ENCODE measurements at regions not wholly inside any gene's neighbourhood (a gene's known extent, or its start where the extent isn't known, plus 50 kb on each side); places are given as distances from the start of the nearest gene placed in this dataset.

DNA sequence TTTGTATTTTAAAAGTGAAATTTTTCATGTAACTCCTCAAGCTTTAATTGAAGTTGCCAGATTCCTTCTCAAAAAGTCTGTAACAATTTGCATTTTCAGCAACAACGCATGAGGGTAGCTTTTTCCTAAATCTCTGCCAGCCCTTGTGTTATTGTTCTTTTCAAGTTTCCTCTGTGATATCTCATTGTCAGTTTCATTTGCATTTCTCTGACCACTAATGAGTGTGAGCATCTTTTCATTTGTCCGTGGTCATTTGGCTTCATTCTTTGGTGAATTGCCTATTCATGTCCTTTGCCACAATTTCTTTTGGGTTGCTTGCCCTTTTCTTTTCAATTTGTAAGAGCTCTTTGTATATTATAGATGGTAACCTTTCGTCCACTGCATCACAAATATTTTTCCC lies 68.0 kb upstream of the NKD1 start:
- no peaks in the 10 kb centered on the region for H3K4me1 ChIP-seq (ENCODE audit: control insufficient read depth, insufficient read depth, low read length)
- intact Hi-C loops (cut with DNase I) = no loop called here
- no peak overlapping the region for H3K4me3 ChIP-seq (ENCODE audit: low read length)
- no peaks in the 10 kb centered on the region for H3K27me3 ChIP-seq (ENCODE audit: control insufficient read depth, insufficient read depth)
- H3K9me3 ChIP-seq (ENCODE audit: control insufficient read depth, low read length) = peaks cover 3% of the 10 kb centered on the region
- H3K27ac ChIP-seq (ENCODE audit: low read length) = no peak overlapping the region
- ATAC-seq (no peak), DNase-seq (no peak)
- WGBS = 63% methylated on average over 3 of the region's 3 CpGs

DNA sequence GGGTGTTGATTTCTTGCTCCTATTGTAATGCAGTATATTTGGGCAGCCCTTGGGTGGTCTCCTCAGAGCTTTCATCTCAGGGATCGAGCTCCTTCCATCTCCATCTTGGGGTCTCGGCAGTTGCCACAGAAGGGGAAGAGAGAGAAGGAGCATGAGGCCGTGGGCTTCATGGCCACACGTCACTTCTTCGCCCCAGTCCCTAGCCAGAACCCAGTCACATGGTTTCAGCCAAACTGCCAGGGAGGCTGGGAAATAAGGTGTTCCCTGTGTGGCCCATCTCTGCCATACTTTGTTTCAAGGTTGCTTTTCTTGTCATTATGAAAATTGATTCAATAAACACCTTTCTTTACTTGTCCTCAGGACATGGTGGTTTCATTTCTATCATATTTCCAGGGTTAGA lies 68.4 kb upstream of the NKD1 start:
- intact Hi-C loops (cut with DNase I) = no loop called here
- no peak for DNase-seq
- H3K4me3 ChIP-seq (ENCODE audit: low read length) = no peak overlapping the region
- WGBS = 80% methylated on average over 5 of the region's 5 CpGs
- no peaks in the 10 kb centered on the region for H3K27me3 ChIP-seq (ENCODE audit: control insufficient read depth, insufficient read depth)
- peaks cover 3% of the 10 kb centered on the region for H3K9me3 ChIP-seq (ENCODE audit: control insufficient read depth, low read length)
- H3K27ac ChIP-seq (ENCODE audit: low read length) = no peak overlapping the region
- ATAC-seq = no peak
- H3K4me1 ChIP-seq (ENCODE audit: control insufficient read depth, insufficient read depth, low read length) = no peaks in the 10 kb centered on the region

DNA sequence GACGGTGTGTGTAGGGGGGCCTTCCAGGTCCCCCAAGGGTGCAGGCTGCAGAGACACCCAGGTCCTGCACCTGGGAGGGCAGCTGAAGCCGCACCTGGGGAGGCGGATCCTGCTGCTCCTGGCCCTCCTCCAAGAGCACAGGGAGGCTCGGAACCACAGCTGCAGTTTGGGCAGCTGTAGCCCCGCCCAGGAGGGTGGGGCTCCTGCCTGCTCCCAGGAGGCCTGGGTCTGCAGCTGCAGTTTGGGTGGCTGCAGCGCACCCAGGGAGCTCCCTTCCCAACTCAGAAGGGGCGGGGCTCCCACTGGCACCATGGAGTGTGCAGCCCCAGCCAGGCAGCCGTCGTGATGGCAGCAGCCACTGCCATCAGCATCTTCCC lies 69.4 kb upstream of the NKD1 start:
- H3K4me3 ChIP-seq (ENCODE audit: low read length) = no peak overlapping the region
- DNase-seq = no peak
- intact Hi-C loops (cut with DNase I) = no loop called here
- no peak overlapping the region for H3K27ac ChIP-seq (ENCODE audit: low read length)
- ATAC-seq = no peak
- no peaks in the 10 kb centered on the region for H3K27me3 ChIP-seq (ENCODE audit: control insufficient read depth, insufficient read depth)
- peaks cover 3% of the 10 kb centered on the region for H3K9me3 ChIP-seq (ENCODE audit: control insufficient read depth, low read length)
- WGBS = 67% methylated on average over 9 of the region's 9 CpGs
- no peaks in the 10 kb centered on the region for H3K4me1 ChIP-seq (ENCODE audit: control insufficient read depth, insufficient read depth, low read length)

DNA sequence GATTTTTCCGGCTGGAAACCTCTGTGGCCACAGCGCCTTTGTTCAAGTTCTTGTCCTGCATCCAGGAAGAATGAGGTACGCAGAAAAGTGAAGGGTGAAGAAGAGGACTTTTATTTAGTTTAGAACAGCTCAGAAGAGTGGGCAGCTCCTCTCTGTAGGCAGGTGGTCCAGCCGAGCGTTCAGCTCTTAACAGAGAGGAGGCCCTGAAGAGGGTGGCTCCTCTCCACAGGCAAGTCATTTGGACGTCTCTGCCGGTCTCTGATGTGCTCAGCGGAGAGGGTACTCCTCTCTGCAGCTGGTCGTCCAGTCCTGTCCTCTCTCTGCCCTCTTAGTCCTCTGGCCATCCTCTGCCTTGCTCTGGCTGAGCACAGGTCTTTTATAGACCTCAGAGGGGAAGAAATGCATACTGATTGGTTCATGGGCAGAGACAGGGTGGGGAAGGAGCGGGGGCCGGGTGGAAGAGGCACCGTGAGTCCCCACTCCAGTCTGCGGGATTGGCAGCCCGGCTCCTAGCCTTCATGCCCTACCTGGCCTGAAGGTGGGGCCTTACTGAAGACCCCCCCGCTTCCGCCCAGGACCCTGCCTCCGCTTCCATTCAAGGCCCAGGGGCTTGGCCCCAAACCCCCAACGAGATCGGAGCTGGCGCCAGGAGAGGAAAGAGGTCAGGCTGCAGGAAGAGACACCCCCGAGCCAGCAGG lies 70.0 kb upstream of the NKD1 start:
- ATAC-seq (no peak), DNase-seq (no peak)
- Histone ChIP-seq H3K27me3 (ENCODE audit: control insufficient read depth, insufficient read depth) (no peaks in the 10 kb centered on the region), H3K4me3 (ENCODE audit: low read length) (no peak overlapping the region), H3K9me3 (ENCODE audit: control insufficient read depth, low read length) (peaks cover 3% of the 10 kb centered on the region), H3K4me1 (ENCODE audit: control insufficient read depth, insufficient read depth, low read length) (no peaks in the 10 kb centered on the region), H3K27ac (ENCODE audit: low read length) (no peak overlapping the region)
- intact Hi-C loops (cut with DNase I) = no loop called here
- WGBS = 70% methylated on average over 21 of the region's 21 CpGs

DNA sequence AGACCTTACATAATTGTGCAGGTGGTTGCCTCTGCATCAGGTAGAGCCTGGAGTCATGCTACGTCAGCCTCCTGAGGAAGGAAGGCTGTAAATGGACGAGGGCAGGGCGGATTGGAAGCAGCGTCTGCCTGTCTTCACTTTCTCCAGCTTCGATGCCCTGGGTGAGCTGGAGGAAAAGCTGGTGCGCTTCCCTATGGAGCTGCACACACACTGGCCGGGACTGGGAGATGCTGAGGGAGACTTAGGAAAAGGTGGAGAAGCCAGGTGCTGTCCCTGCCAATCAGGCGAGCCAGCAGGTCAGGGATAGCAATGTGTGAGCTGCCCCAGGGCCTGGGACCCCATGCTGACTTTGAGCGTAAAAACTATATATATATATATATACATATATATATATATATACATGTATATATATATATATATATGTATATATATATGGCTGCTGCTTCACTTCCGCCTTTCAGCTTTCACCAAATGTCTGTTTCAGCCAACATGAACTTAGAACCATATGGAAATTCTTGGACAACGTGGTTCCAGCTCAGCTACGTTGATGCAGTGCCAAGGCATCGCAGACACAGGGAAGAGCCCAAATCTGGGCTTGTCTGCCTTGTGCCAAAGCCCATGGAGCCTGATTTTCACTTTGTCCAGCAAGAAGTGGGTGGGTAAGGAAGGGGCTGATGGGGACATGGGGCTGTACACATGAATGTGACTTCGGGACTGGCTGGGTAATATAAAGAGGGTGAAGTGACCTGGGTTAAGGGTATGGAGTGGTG lies 71.5 kb upstream of the NKD1 start:
- no peak for DNase-seq
- no peak for ATAC-seq
- intact Hi-C loops (cut with DNase I) = no loop called here
- no peaks in the 10 kb centered on the region for H3K4me1 ChIP-seq (ENCODE audit: control insufficient read depth, insufficient read depth, low read length)
- no peaks in the 10 kb centered on the region for H3K9me3 ChIP-seq (ENCODE audit: control insufficient read depth, low read length)
- no peaks in the 10 kb centered on the region for H3K27me3 ChIP-seq (ENCODE audit: control insufficient read depth, insufficient read depth)
- no peak overlapping the region for H3K27ac ChIP-seq (ENCODE audit: low read length)
- WGBS = 78% methylated on average over 14 of the region's 14 CpGs
- no peak overlapping the region for H3K4me3 ChIP-seq (ENCODE audit: low read length)

DNA sequence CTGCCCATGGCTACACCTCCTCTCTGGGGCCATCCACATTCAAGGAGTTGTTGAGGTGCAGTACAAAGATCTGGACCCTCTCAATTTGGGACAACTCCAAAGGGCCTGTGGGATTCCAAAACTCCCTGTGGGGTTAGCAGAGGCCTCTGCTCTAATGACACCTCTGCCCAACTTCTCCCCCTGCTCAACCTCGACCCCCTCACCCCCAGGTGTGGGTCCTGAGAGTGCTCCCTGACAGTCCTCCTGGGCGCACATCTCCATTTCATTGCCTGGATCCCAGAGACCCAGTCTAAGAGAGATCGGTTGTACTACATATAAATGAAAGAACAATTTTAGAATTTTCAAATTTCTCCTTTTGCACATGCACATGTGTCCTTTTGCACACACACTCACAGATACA lies 73.0 kb upstream of the NKD1 start:
- H3K27me3 ChIP-seq (ENCODE audit: control insufficient read depth, insufficient read depth) = no peaks in the 10 kb centered on the region
- DNase-seq (no peak), ATAC-seq (no peak)
- 79% methylated on average over 3 of the region's 3 CpGs for WGBS
- intact Hi-C loops (cut with DNase I) = no loop called here
- H3K4me1 ChIP-seq (ENCODE audit: control insufficient read depth, insufficient read depth, low read length) = no peaks in the 10 kb centered on the region
- no peak overlapping the region for H3K27ac ChIP-seq (ENCODE audit: low read length)
- no peaks in the 10 kb centered on the region for H3K9me3 ChIP-seq (ENCODE audit: control insufficient read depth, low read length)
- no peak overlapping the region for H3K4me3 ChIP-seq (ENCODE audit: low read length)

DNA sequence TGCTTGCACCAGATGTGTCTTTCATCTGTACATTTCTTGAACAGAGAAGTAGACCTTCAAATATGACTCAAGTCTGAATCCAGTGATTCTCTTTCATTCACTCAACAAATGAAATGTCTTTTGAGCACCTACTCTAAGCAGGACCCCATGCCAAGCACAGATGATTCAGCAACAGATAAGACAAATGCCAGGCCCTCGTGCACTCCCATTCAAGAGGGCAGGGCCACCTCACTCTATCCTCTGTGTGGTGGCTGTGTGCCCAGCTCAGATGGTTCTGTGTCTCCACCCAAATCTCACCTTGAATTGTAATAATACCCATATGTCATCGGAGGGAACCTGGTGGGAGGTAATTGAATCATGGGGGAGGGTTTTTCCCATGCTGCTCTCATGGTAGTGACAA lies 74.1 kb upstream of the NKD1 start:
- Histone ChIP-seq H3K9me3 (ENCODE audit: control insufficient read depth, low read length) (no peaks in the 10 kb centered on the region), H3K27ac (ENCODE audit: low read length) (no peak overlapping the region), H3K4me1 (ENCODE audit: control insufficient read depth, insufficient read depth, low read length) (no peaks in the 10 kb centered on the region), H3K27me3 (ENCODE audit: control insufficient read depth, insufficient read depth) (no peaks in the 10 kb centered on the region), H3K4me3 (ENCODE audit: low read length) (no peak overlapping the region)
- ATAC-seq = no peak
- 59% methylated on average over 2 of the region's 2 CpGs for WGBS
- intact Hi-C loops (cut with DNase I) = no loop called here
- no peak for DNase-seq

DNA sequence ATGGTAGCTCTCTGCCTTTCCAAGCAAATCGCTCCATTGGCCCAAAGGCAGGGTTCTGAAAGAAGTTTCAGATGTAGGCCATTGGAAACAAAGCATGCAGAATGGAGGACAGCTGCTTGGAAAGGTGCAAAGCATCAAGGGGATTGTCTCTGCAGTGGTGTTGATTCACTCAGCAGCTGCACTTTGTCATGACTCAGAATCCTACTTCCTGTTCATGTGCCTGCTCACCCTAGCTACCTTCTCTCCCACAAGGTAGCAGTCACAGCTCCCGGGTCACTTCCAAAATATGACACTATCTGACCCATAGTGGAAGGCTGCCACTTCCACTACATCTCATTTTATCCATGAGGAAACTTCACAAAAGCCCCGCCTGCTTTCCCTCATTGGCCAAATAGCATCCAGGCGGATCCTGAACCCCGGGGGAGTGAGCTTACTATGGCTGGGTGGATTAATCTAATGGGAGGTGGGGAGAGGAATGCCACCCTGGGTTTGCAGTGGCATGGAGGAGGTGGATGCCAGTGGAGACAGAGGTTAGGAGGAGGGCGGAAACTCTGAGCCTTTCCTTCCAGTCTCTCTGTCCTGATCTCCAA lies 74.7 kb upstream of the NKD1 start:
- 70% methylated on average over 6 of the region's 6 CpGs for WGBS

DNA sequence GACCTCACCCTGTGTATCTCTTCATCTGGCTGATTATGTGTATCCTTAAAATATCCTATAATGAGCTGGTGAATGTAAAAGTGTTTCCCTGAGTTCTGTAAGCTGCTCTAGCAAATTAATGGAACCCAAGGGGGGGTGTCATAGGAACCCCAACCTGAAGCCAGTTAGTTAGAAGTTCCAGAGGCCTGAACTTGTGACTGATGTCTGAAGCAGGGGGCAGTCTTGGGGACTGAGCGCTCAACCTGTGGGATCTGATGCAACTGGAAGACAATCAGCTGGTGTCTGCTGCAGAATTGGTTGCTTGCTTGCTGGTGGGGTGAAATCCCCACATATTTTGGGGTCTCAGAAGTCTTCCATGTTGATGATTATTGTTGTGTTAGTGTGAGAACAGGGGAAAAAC lies 75.7 kb upstream of the NKD1 start:
- H3K27me3 ChIP-seq (ENCODE audit: control insufficient read depth, insufficient read depth) = no peaks in the 10 kb centered on the region
- H3K4me1 ChIP-seq (ENCODE audit: control insufficient read depth, insufficient read depth, low read length) = no peaks in the 10 kb centered on the region
- ATAC-seq (no peak), DNase-seq (no peak)
- H3K4me3 ChIP-seq (ENCODE audit: low read length) = no peak overlapping the region
- H3K9me3 ChIP-seq (ENCODE audit: control insufficient read depth, low read length) = no peaks in the 10 kb centered on the region
- no peak overlapping the region for H3K27ac ChIP-seq (ENCODE audit: low read length)
- intact Hi-C loops (cut with DNase I) = no loop called here
- 96% methylated on average over 1 of the region's 1 CpG for WGBS

More for the DNA sequence above, 74.7 kb upstream of the NKD1 start:
- no peaks in the 10 kb centered on the region for H3K27me3 ChIP-seq (ENCODE audit: control insufficient read depth, insufficient read depth)
- intact Hi-C loops (cut with DNase I) = no loop called here
- no peaks in the 10 kb centered on the region for H3K9me3 ChIP-seq (ENCODE audit: control insufficient read depth, low read length)
- DNase-seq (no peak), ATAC-seq (no peak)
- no peak overlapping the region for H3K4me3 ChIP-seq (ENCODE audit: low read length)
- no peak overlapping the region for H3K27ac ChIP-seq (ENCODE audit: low read length)
- H3K4me1 ChIP-seq (ENCODE audit: control insufficient read depth, insufficient read depth, low read length) = no peaks in the 10 kb centered on the region

DNA sequence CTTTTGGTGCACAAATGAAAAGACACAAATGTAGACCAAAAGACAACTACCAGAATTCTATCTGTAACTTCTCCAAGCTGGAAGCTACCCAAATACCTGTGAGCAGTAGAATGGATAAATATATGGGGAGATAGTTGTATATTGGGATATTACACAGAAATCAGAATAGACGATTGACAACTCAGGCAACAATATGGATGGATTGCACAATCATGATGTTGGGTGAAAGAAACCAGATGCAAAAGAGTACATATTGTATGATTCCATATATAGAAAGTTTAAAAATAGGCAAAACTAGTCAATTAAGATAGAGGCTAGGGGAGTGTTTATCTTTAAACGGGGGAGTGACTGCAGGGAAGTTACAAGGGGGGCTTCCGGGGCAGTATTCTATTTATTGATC lies 77.5 kb upstream of the NKD1 start:
- WGBS = 53% methylated on average over 3 of the region's 3 CpGs
- DNase-seq (no peak), ATAC-seq (no peak)
- H3K4me1 ChIP-seq (ENCODE audit: control insufficient read depth, insufficient read depth, low read length) = no peaks in the 10 kb centered on the region
- no peak overlapping the region for H3K4me3 ChIP-seq (ENCODE audit: low read length)
- H3K27me3 ChIP-seq (ENCODE audit: control insufficient read depth, insufficient read depth) = no peaks in the 10 kb centered on the region
- no peaks in the 10 kb centered on the region for H3K9me3 ChIP-seq (ENCODE audit: control insufficient read depth, low read length)
- H3K27ac ChIP-seq (ENCODE audit: low read length) = no peak overlapping the region
- intact Hi-C loops (cut with DNase I) = no loop called here

DNA sequence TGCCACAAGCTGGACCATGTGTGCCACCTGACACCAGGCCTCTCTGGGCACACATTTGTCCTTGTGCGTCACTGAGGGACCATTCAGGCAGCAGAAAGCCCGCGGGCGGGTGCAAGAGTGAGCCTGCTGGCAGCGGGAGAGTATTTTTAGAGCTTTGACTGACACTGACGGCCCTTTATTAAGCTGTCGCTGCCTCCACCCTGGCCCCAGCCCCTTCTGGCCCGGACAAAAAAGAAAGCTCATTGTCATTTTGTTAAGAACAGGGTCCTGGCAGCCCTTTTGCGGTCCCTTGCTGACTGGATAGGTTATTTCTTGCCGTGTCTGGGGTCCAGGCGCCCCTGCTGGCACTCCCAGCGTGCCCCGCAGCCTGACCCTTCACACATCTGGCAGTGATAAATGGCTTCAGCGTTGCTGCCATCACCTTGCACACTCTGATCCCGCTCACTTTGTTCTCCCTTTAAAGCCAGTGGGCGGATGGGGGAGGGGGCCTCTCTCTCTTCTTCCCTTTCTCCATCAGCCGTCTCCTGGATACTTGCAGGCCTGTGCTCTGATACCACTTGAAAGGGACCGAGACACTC lies 78.4 kb upstream of the NKD1 start:
- WGBS = 35% methylated on average over 18 of the region's 18 CpGs
- H3K4me1 ChIP-seq (ENCODE audit: control insufficient read depth, insufficient read depth, low read length) = no peaks in the 10 kb centered on the region
- intact Hi-C loops (cut with DNase I) = no loop called here
- H3K9me3 ChIP-seq (ENCODE audit: control insufficient read depth, low read length) = no peaks in the 10 kb centered on the region
- no peak overlapping the region for H3K4me3 ChIP-seq (ENCODE audit: low read length)
- DNase-seq (no peak), ATAC-seq (no peak)
- no peak overlapping the region for H3K27ac ChIP-seq (ENCODE audit: low read length)
- no peaks in the 10 kb centered on the region for H3K27me3 ChIP-seq (ENCODE audit: control insufficient read depth, insufficient read depth)
